ENCODE measurements at regions not wholly inside any gene's neighbourhood (a gene's known extent, or its start where the extent isn't known, plus 50 kb on each side); places are given as distances from the start of the nearest gene placed in this dataset.
"Not testable (repeated sequence)": the region's sequence is repeated elsewhere in the genome, so short reads cannot be mapped to it uniquely, and the experiment has no call there.

DNA sequence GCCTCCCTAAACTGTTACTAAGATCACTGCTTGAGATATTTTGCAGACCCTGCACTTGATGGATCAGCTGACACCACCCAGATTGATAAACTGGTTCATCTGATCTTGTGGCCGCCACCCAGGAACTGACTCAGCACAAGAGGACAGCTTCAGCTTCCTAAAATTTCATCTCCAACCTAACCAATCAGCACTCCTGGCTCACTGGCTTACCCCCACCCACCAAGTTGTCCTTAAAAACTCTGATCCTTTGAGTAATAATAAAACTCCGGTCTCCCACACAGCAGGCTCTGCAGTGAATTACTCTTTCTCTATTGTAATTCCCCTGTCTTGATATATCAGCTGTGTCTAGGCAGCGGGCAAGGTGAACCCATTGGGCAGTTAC is 174.8 kb downstream of the UTP18 start:
- no peak for DNase-seq (ENCODE audit: low read depth)

DNA sequence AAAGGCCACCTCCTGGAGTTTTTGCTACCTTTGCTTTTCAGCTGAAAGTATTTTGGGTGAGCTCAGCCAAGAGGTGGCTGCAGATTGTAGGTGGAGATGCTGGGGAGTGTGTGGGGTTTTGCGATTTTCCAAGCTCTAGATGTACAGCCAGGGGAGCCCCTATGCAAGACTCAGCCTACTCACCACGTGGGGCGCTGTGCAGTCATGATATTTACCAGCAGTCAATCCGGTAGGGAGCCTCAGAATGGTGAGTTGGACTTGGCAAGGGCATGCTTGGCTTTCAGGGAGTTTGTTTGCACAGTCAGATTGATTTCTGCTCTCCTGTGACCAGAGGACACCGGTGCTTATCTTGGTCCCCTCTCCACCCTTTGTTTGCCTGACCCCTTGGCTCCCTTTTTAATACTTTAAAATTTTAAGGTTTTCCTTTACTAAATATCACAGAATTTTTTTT is 175.3 kb downstream of the UTP18 start:
- no peak for DNase-seq (ENCODE audit: low read depth)

DNA sequence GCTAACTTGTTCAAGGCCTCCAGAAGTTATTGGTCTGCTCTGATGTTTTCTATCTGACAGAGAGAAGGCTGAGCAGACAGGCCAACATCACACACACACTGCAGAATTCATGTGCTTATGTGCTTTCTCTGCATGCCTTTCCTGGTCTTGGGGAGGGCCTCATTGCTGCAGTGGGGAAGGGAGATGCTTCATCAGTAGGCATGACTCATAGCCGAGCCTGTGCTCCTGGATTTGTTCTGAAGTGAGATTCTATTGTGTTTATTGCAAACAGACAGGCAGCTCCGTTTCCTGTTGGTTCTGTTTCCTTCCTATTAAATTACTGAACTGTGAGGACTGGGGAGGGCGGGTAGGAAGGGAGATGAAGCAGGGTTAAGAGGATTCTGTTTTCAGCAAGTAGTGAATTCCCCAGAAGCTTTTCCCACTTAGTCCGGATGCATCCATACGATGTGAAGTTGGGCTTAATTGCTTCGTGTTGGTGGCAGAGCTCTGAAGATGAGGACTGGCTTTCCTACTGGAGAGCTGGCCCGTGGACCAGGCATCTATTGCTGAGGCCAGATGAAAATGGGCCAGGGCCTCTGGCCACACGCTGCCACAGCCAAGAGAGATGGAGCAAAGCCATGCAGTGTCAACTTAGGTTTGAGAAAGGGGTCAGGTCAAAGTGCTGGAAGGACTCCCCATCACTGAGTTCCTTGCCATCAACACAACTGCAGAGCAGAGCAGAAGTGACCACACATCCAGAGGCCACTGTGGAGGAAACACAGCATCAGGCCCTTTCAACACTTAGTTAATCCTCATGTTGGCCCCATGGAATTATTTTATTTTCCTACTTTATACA is 179.3 kb downstream of the UTP18 start:
- no peak for DNase-seq (ENCODE audit: low read depth)

DNA sequence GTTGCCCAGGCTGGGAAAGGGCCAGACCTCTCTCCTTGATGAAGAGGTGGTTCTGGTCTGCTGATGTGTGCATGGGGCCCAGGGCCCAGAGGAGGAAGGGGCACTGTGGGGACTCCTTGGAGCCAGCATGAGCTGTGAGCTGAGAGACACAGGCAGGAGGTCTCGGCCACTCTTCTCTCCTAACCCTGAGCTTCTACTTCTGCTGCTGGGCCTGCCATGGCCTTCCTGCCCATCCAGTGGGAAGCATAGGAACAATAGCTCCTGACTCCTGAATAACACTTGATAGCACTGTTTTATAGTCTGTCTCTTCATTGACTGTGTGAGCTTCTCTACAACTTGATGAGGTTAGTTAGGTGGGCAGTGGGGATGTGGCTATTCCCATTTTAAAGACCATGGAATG is 181.1 kb downstream of the UTP18 start:
- no peak for DNase-seq (ENCODE audit: low read depth)

DNA sequence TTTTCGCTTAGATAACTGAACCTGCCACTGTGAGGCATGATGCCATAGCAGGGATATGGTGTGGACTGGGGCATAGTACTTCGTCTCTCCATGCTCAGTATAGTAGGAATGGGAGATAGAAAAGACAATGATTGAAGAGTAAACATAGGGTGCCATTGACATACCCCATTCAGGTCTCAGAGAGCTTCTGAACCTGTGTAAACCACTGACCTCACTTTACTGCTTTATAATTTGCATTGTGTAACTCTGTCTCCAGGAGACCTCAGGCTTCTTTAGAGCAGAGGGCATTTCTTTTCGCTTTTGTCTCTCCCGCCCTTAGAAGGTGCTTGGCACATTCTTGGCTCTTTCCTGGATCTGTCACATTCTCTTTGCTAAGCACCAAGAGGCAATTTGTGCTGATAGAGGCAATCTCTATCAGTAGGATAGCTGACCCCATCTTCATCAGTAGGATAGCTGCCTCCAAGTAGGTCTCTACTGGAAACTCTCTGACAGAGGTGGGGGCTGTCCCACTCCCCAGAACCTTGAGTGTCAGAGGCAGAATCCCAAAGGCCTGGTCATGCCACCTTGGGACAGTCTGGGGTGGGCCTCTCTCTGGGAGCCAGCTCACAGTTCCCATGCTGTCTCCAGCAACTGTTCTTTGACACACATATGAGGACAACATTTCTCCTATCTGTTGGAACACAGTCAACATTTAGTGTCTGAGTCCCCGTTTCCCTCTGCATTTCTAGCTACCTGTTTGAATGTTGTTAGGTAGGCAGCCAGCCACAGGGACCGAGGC is 181.9 kb downstream of the UTP18 start:
- DNase-seq (ENCODE audit: low read depth): no peak

DNA sequence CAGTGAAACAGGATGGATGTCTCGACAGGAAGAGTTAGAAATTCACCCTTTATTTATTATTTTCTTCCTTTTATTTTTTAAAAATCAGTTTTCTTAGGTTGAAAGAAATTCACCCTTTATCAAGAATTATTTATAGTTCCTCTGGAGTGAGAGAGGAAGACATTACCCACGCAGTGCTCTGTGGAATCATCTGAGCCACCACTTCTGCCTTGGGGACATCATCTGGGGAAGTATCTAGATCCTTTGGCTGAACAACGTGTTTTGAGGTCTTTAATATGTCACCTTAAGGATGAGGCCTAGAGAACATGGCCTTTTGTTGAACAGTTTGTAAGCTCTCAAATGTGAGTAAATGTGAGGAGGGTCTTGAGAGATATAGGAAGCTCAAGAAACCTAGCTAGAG is 183.3 kb downstream of the UTP18 start:
- no peak for DNase-seq (ENCODE audit: low read depth)

DNA sequence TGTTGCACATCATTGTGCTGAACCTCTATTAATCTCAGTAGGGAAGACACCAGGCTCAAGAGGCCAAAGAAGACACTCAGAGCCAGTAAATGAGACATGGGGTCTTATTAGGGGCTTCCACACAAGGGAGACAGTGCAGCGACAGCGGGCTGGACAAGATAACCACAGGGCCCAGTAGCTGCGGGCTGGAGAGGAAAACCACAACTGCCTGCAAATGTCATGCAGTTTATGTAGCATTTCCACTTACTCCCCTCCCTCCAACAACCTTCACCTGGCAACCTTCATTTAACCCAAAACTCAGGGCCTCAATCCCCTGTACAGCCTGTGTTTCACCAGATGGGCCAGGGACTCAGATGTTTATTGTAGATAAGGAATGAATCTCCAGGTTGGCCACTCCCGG is 185.6 kb downstream of the UTP18 start:
- DNase-seq (ENCODE audit: low read depth): no peak

DNA sequence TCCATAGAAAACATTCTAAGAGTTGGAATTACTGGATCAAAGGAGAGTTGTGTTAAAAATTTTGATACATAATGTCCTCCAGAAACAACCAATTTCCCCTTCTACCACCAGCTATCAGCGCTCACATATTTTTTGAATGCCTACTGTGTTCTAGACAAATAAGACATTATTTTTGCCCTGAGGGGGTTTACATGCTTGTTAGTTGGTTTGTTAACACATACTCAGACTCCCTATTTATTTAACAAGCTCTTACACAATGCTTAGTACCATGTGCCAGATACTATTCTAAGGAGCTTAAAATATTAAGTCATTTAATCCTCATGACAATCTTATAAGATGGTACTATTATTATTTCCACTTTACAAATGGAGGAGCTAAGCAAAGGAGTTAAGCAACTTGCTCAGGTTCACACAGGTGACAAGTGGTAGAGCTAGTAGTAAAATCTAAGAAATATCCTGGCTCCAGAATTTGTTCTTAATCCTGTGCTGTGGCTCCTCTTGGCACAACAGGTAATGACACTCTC is 194.2 kb downstream of the UTP18 start:
- no peak for DNase-seq (ENCODE audit: low read depth)

DNA sequence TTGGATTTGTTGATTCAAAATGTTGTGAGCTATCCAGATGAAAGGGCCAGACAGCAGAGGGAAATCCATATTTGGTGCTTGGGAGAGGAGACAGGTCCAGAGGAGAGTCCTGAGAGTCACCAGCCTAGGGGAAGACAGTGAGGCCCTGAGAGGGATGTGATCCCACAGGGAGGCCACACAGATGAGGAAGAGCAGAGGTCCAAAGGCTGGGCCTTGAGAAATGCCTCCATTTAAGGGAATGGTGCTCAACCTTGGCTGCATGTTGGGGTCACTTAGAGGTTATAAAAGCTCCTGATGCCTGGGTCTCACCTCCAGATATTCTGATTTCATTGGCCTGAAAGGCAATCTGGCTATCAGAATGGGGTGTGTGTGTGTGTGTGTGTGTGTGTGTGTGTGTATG is 194.9 kb downstream of the UTP18 start:
- DNase-seq (ENCODE audit: low read depth): no peak

DNA sequence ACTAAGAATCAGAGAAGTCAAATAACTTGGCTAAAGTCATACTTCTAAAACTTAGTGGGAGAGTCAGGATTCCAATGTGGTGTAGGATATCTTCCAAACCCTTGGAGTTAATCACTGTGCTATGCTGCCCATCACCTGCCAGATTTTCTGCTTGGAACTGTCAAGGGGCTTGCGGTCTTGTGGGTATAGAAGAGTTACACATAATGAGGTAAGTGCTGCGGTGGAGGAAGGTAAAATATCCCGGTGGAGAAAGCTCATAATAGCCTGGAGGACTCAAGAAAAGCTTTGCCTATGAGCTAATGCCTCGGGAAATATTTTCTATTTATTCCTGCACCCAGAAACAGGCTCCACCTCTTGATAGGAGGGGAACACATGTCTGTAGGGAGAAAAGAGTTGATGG is 195.6 kb downstream of the UTP18 start:
- no peak for DNase-seq (ENCODE audit: low read depth)

DNA sequence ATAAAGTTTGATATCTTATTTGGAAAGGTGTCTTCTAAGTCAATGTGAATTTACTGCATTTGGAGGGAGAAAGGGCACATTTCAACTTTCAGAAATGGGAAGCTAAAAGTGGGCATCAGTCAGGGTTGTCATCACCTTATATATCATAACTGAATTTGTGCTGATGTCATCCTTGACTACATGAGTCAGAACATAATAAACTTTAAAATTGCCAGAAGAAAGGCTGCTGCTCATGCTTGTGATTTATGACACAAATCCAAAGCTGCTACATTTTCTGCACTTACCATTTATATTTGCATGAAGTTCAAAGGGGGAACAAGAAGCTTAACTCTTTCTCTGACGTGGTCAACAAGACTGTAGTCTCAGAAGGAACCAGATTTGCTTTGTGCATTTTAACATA is 196.6 kb downstream of the UTP18 start:
- no peak for DNase-seq (ENCODE audit: low read depth)

DNA sequence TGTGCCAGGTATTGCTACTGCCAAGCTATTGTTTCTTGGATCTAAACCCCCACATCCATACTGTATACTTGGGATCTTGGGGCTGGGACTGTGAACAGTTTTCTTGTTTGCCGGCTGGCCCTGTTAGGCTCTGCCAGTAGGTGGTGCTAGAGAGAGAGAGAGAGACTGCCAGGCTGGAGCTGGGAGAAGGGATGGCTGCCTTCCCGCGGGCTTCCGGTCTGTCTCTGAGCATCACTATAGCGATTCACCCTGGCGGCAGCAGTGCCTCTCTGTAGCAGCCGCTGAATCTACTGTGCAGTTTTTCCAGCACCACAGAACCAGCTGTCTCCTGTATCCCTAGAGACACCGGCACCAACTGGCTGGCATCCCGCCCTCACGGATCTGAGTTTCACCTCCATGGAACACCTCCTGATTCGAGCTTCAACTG is 201.2 kb downstream of the UTP18 start:
- peak; percentile 15 for DNase-seq (ENCODE audit: low read depth)

DNA sequence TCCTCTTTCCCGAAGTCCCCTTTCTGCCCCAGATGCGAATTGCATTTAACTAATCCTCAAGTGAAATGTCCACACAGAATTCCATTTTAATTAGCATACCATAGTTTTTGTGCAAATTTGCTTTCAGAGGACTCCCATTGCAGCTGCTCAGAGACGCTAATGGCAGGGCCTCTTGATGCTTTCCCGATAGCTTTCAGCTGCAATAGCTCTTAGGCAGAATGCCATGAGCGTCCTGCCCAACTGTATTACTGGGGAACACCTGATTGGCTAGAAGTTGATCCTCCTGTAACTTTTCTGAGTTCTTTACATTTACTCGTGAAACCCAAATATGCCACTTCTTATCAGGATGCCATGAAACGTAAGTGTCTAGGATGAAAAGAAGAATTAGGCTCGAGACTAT is 203.0 kb downstream of the UTP18 start:
- no peak for DNase-seq (ENCODE audit: low read depth)

DNA sequence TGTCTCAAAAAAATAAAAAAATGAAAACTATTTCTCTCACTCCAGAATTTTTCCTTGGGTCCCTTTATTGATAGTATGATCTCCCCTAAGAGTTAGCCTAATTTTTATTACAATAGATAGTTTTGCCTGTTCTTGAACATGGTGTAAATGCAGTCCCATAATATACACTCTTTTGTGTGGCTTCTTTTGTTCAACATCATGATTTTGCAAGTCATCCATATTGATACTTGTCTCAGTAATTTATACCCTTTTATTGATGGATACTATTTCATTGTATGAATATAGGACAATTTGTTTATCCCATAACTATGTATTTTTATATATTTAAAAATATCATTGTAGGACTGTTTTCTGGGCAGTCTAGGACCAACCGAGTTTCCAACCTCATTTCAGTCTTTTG is 207.0 kb downstream of the UTP18 start:
- DNase-seq (ENCODE audit: low read depth): no peak

DNA sequence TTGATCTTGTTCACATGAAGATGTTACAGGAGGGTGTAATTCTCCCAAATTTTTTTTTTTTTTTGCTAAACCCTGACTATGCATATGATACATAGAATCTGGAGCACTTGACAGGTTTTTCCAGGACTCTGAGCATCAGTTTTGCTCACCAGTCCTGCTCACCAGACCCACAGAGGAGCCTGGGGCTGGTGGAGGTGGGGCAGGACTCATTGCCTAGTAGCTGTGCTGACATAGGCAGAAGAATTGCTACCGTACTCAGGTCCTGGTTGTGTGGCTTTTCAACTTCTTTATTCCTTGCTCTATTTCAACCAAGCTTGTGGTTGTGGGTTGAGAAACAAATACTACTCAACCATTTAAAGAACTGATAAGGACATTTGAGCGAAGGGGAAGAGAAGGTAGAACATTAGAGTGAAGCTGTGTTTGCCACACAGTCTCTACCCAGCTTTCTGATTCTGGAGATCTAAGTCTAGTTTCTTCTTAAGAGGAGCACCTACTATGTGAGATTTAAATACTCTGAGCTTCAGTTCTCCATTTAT is 212.4 kb downstream of the UTP18 start:
- no peak for DNase-seq (ENCODE audit: low read depth)

DNA sequence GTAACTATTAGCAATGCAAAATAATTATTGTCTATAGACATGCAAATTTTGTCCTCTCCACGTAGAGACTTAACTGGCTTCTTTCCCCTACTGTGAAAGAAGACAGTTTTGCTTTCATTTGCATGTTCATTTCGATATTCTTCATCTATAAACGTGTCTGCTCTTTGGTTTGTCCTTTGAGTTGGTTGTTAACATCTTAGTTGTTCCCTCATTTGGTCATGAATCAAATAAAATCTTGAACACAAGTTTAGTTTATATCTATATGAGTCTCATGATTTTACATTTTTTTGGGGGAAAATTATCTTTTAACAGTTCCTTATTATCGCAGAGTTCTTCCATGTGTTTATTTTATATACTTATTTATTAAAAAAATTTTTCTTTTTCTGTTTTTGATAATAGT is 214.4 kb downstream of the UTP18 start:
- no peak for DNase-seq (ENCODE audit: low read depth)

DNA sequence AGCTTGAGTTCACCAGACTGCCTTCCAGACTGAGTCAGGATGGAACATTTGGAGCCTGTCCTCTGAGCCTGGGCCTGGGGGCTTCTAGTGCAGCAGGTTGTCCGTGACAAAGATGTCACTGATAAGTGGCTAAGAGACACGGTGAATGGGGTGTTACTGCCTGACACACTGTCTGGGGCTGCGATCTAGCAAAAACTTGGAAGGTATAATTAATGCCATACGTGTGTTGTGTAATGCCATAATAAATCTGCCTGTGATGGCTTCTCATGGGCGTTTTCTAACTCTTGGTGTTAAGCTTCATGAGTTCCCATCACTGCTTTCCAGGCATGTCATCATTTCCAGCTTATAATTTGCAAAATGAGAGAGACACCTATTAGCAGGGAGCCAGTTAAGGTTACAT is 215.4 kb downstream of the UTP18 start:
- no peak for DNase-seq (ENCODE audit: low read depth)

DNA sequence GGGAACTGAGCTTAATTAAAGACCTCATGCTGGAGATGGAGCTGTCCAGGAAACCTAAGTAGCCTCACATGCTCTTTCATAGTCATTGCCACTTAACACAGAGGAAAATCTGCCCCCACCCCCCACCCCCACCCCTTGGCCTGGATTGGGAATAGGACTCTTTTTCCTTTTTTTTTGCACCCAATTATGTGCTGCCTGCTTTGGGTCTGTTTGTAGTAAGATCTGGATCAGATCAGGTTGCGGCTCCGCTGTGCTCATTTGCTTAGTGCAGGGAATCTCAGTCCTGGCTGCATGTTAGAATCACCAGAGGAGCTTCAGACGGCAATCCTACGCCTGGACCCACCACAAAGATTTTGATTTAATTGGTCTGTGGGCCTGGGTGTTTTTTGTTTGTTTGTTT is 219.0 kb downstream of the UTP18 start:
- DNase-seq (ENCODE audit: low read depth): no peak

DNA sequence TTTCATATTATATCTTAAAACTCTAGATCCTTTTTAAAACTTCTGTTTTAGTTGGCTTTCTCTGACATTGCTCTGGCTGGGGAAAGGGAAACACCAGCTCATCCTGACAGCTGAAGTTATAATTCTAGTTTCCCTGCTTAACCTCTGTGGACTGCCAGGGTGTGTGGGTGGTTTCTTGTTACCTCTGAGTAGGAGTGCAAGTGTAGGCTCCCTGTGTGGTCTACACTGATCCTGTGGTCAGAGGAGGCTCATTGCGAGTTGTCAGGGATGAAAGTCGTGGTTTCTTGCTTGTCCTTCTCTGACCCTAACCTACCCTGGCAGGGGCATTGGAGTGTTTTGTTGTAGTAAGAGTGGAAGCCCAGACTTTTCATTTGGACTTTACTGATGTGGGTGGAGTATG is 221.0 kb downstream of the UTP18 start:
- no peak for DNase-seq (ENCODE audit: low read depth)

DNA sequence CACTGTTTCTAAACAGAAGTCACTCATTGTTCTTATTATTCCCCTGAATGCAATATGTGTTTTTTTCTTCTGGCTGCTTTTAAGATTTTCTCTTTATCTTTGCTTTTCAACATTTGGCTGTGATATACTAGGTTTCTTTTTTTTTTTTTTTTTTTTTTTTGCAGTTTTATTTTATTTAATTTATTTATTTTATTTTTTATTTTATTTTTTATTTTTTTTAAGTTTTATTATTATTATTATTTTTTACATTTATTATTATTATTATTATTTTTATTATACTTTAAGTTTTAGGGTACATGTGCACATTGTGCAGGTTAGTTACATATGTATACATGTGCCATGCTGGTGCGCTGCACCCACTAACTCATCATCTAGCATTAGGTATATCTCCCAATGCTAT is 221.9 kb downstream of the UTP18 start:
- not testable (repeated sequence) for DNase-seq (ENCODE audit: low read depth)

DNA sequence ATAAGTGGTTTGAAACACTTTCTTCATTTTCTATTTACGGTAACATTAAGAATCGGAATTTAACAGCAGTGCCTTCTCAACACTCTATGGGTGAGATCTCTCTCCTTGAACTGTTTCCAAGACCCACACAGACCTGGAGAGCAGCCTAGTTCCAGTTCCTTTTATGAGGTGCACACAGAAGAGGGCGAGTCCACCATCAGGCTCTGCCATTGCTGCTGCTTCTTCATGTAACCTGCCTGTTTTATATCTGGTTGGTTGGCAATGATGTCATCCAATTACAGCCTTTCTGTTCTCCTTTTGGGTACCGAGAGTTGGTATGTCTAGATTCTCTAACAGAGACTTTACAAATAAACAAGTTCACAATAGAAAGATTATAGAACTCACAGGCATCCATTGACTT is 225.7 kb downstream of the UTP18 start:
- no peak for DNase-seq (ENCODE audit: low read depth)

DNA sequence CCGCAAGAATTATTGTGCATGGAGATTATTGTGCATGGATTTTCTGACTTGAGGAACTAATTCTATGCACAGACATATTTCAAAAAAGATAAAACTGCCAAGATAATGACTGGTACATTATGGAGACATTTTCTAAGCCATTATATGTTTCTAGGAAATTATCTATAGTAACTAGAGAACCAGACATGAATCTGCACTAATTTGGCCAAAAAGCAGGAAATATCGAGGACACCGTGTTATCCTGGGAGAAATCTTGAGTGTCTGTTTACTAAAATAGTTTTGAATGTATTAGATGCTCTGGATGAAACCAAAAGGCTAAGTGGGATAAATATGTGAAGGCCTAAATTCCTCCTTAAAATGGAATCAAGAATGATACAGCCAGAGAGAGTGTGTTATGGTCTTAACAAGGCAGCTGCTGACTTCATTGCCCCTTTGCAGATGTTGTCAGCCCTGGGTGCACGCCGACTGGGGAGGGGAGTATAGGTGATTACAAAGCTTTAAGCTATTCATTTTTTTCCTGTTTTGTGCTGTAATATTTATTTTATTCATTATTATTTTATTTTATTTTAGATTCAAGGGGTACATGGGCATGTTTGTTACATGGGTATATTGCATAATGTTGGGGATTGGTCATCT is 226.7 kb downstream of the UTP18 start:
- DNase-seq (ENCODE audit: low read depth): no peak

DNA sequence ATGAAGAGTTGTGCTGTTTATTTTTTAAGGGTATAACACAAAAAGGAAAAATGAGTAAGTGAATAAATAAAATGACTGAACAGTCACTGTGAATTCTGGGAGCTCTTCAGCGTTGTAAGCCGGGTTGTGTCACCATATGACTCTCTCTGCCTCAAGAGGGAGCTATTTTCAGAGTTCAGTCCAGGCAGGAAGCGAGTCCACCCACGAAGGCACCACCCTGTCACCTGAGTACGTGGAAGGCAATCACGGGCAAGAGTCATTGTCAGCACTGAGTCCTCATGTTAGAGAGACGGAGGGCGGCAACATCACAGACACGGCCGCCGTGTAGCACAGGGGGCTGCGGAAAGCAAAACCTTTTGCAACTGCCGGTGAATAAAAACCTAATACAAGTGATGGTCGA is 227.6 kb downstream of the UTP18 start:
- no peak for DNase-seq (ENCODE audit: low read depth)
